NCI-H510A (cell line): ENCODE measurements at regions not wholly inside any gene's neighbourhood (a gene's known extent, or its start where the extent isn't known, plus 50 kb on each side); places are given as distances from the start of the nearest gene placed in this dataset.
A peak's percentile ranks its signal among the peaks of the same experiment; 100 is the strongest.

ENCODE experiments used
- DNase-seq: peaks from one replicate; lab custom pipeline; 2025; lab: John Stamatoyannopoulos, UW

DNA sequence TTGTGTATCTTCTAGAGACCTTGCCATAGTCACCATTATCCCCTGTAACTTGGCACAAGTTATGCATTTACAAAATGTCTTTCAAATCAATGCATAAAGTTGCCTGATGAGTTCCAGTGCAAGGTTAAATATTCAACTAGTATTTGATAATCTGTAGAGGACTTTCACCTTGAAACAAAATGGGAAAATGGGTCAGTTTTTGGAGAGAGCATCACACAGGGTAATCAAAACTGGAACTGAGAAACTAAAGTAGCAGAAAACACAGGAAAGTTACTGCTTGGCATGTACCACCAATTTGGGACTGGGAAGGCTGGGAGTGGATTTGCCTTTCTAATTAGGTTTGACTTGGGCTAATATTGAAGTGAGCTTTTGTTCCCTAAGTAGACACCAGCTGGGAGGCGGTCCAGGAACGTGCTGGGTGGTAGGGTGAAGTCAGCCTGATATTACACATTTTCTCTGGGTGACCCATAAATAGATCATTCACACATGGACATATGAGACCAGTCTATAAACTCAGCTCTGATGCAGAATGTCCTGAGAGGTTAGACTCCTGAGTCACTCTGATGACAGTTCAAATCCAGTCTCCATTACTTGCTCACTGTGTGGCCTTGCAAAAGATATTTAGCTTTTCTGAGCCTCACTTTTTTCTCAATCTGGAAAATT, 152.3 kb downstream of the PCTP start:
- no peak for DNase-seq

- no peak for DNase-seq
Measured at GRCh38 chr17:55909776-55910175, 158.9 kb downstream of the PCTP start.

DNA sequence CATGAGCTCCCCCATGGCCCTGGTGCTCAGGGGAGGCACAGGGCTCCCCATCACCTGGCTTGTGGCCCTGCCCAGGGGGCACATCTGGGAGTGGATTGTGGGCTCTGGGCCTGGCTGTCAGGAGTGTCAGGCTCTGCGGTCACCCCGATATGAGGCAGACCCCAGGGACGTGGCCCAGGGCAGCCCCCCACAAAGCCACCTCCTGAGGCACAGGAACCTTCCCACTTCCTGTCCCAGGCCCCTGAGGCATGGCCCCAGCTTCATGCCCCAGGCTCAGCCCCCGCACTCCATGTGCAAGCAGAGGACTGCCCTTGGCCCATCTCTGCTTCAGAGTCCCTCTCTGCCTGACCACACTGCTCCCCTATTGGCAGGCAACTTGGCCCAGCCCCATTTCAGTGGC, 160.3 kb downstream of the PCTP start:
- no peak for DNase-seq

GRCh38 chr17:55925440-55925839, 174.6 kb downstream of the PCTP start:
- DNase-seq, result no peak

- DNase-seq, result peak; percentile 47
Measured at GRCh38 chr17:55926276-55926990, 175.6 kb downstream of the PCTP start.

DNA sequence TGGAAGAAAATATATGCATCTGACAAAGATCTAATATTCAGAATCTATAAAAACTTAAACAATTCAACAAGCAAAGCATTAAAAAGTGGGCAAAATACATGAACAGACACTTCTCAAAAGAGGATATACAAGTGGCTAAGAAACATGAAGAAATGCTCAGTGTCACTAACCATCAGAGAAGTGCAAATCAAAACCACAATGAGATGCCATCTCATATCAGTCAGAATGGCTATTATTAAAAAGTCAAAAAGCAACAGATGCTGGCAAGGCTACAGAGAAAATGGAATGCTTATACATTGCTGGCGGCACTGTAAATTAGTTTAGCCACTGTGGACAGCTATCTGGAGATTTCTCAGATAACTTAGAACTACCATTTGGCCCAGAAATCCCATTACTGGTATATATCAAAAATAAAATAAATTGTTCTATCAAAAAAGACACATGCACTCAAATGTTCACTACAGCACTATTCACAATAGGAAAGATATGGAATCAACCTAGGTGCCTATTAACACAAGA, 179.5 kb downstream of the PCTP start:
- no peak for DNase-seq

DNA sequence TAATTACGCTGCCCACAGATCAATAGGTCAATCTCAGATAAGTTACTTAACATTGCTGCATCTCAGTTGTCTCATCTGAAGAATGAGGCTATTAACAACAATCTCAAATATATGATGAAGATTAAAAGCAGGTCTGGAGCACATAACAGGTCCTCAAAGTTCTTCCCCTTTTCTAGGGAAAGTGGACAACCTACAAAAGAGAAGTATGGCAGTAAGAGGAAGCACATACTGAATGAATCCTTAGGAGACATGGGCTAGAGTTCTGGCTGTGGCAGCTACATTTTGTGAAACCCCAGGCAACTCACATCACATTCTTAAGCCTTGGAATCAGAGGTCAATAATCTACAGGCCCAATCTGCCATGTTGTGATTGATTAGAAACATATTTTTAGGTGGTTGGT, 180.6 kb downstream of the PCTP start:
- DNase-seq, result no peak

- DNase-seq, result no peak
Measured at GRCh38 chr17:55932973-55933372, 182.1 kb downstream of the PCTP start.

GRCh38 chr17:55939181-55939810, 188.4 kb downstream of the PCTP start:
- peak; percentile 59 for DNase-seq

DNA sequence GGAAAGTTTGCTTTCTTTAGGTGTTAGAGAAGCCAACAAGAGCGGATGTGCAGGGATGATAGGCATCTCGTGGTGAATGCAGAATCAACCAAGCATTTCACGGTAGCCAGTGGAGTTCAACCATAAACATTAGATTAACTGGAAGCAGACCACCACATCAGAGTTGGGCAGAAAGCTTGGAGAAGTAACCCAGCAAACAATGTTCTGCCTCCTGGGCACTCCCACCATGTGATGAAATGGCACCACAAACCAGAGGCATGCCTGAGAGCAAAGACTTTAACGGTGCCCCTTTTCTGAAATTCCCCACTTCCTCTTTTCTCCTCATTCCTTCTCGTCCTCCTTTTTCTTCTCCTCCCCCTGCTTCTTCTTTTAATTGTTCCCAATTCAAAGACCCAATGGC, 193.5 kb upstream of the ANKFN1 start:
- no peak for DNase-seq

GRCh38 chr17:55961386-55961785, 191.9 kb upstream of the ANKFN1 start:
- DNase-seq, result no peak

DNA sequence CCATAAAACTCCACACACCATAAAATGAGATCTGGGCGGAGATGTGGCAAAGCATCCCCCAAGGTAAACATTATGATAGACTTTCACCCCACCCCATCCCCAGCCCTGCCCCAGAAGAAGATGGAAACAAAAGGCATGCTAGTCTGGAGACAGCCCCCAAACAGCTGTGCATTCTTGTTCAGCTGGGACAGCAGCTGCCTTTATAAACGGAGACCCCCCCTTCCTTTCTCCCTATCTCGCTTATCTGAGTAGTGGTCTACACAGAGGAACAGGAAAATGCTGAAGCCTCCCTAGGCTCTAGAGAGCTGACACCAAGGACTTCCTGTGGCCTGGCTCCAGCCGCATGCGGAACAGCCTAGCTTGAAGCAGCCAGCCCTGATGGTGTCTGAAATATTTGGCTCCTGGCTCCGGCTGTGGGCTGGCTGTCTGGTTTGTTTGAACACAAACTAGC, 190.3 kb upstream of the ANKFN1 start:
- no peak for DNase-seq

GRCh38 chr17:55964191-55964590, 189.1 kb upstream of the ANKFN1 start:
- DNase-seq, result no peak

DNA sequence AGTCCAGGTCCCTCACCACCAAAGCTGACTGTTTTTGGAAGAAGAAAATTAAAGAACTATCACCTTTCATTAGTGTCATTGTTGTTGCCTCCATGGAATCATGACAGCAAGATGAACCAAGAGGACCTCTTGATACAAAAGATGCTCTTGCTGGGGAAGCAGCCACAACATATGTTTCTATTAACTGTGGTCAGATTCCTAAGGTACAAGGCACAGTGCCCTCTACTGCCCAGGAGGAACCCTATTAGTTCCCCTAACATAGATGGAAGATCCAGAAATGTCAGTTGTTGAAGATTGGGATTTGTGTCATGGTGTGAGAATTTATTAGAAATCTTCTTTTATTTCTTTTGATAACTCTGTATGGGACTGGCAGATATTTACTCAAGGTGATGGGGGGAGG, 188.2 kb upstream of the ANKFN1 start:
- no peak for DNase-seq

- no peak for DNase-seq
Measured at GRCh38 chr17:55969562-55970324, 183.5 kb upstream of the ANKFN1 start.

GRCh38 chr17:55978578-55978977, 174.7 kb upstream of the ANKFN1 start:
- no peak for DNase-seq

DNA sequence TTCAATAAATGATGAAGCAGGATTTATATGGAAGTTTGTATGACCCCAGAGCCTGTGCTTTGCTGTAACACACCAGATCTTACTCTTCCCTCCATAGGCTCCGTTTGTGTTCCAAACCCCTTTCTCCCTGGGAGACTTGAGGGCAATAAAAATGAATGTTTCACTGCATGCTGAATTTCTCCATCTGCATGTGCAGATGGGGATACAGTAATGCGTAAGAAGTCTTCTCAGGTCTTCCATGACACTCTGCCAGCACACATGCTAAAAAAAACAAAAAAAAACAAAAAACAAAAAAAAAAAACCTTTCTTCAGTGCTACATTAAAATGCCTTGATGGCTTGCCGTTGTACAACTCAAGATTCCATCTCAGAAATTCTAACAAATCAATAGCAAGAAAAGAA, 170.2 kb upstream of the ANKFN1 start:
- no peak for DNase-seq

DNA sequence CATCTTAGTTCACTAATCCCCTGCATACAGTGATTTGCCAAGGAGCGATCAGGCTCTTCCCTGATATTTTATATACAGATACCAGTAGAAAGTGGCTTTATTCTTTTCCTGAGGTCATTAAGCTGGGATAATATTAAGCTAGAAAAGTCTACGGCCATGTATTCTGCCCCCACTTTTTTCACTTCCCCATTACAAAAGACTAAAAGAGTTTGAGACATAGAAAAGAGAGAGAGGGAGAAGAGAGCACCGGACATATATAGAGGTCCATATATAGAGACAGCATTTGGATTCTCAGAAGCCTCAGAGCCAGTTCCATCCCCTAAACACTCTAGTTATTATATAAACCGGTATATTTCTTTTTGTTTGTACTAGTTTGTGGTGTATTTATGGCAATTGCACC, 166.5 kb upstream of the ANKFN1 start:
- no peak for DNase-seq

- DNase-seq, result no peak
Measured at GRCh38 chr17:55988861-55989260, 164.4 kb upstream of the ANKFN1 start.

DNA sequence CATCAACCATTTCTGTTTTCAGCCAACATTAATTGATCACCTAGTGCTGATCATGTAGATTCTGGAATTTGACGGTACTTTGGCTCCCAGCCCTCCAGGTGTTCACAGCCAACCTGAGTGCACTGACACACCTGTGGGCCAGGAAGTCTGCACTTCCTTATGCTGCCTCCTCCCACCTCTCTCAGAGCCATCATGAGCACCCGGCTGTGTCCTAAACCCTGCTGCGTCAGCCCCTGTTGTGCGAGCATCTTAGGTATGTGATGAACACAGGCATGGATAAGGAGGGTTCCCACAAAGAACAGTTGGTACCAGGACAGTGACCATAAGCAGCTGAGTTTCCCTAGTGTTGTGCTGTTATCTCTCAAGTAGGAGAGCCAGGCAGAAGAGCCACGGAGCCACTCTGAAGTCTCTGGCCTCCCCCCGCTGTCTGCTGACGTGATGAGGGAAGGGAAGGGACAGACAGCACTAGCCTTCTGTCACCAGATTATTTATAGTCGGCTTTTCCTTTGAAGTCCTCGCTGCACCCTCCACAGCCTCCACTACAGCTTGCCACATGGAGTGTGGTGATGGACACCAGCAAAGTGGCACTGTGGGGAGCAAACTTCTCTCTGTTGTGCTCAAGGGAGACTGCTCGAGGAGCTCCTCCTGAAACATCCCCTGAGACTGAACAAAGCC, 162.8 kb upstream of the ANKFN1 start:
- DNase-seq, result peak; percentile 61

- no peak for DNase-seq
Measured at GRCh38 chr17:55996826-55997225, 156.4 kb upstream of the ANKFN1 start.

DNA sequence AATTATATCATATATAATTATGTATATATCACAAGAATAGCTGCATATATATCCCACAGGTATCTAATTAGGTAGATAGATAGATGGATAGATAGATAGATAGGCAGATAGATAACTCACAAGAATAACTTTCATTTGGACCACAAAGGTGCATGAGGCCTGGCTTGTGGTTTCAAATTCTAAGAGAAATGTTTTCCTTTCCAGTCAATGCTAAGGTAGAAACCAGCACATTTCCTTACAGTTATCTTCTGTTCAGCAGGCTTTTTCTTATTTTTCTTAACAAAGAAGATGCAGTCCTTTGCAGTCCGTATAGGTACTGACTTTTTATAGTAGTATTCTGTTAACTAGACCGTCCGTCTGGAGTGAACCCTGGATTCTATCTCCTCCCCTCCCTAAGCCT, 152.9 kb upstream of the ANKFN1 start:
- DNase-seq, result no peak
